GM13977 (cell line): ENCODE measurements at regions not wholly inside any gene's neighbourhood (a gene's known extent, or its start where the extent isn't known, plus 50 kb on each side); places are given as distances from the start of the nearest gene placed in this dataset.

Experiments
- DNase-seq: peaks from one replicate; pipeline ENCODE4 v3.0.0; 2012; ENCODE audit warnings: low spot score
- CTCF ChIP-seq: IDR thresholded peaks from 2 replicates; pipeline ENCODE4 v1.5.1; 2012; ENCODE audit warnings: mild to moderate bottlenecking, control low read depth; ENCODE audit not compliant: insufficient read depth; ENCODE audit errors: extremely low read depth, missing control alignments
- in situ Hi-C: fragments of 300-500 bp; cut with MboI; formaldehyde crosslinking; loops from one replicate; pipeline ENCODE4 v1.12.0; 2022; ENCODE audit warnings: low sequenced_read_pairs, low pct_unique_long_range_greater_than_20kb, mixed read lengths, inconsistent platforms; ENCODE audit not compliant: unreplicated experiment

- in situ Hi-C loops, result no loop called here
- no peak for TF ChIP-seq CTCF
- no peak for DNase-seq
These were observed 209.7 kb upstream of the PLET1 start for GRCh38 chr11:112470355-112470754.

DNA sequence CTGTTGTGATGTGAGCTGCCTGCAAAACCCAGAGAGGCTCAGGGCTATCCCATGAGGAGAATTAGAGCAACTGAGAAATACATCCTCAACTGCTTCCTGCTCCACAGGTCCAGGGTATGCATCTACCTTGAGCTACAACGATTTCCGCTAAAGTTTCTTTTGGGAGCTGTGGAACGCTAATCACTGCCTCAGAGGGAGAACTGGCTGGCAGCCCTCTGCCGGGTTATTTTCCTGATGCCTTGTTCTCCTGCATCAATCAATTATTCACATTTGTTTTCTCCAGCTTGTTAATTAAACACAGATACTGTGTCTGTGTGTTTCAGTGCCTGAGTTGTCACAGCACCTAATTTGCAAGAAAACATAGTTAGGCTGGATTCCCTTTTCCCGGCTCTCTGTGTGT lies 211.1 kb upstream of the PLET1 start:
- no peak for TF ChIP-seq CTCF
- no peak for DNase-seq
- in situ Hi-C loops, result no loop called here

GRCh38 chr11:112477152-112477551 lies 216.5 kb upstream of the PLET1 start:
- TF ChIP-seq CTCF, result no peak
- in situ Hi-C loops, result no loop called here
- no peak for DNase-seq

GRCh38 chr11:112477581-112478317 lies 217.1 kb upstream of the PLET1 start:
- in situ Hi-C loops, result no loop called here
- DNase-seq, result no peak
- TF ChIP-seq CTCF, result no peak

- DNase-seq, result no peak
- in situ Hi-C loops, result no loop called here
- TF ChIP-seq CTCF, result no peak
These were observed 218.1 kb upstream of the PLET1 start for GRCh38 chr11:112478806-112479205.

GRCh38 chr11:112481431-112481830 lies 220.8 kb upstream of the PLET1 start:
- in situ Hi-C loops, result no loop called here
- no peak for DNase-seq
- no peak for TF ChIP-seq CTCF
